ENCODE measurements at regions not wholly inside any gene's neighbourhood (a gene's known extent, or its start where the extent isn't known, plus 50 kb on each side); places are given as distances from the start of the nearest gene placed in this dataset.

DNA sequence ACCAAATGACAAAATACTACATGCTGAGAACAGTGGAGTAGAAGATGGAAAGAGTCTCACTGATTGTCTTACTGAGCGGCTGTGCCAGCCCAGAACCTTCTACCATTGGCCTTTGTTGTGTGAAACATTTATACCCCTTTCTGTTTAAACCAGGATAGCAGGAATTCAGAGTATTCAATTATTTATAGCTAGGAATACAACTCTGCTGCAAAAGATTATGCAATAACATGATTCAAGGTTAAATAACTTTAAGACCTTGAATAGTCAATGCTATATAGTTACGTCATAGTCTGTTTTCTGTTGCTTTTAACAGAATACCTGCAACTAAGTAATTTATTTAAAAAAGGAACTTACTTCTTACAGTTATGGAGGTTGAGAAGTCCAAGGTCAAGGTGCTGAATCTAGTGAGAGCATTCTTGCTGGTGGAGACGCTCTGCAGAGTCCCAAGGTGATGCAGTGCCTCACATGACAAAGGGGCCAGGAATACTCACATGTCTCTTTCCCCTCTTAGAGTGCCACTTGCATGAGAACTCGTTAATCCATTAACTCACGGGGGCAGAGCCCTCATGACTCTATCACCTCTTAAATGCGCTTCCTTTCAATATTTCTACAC, 371.8 kb downstream of the MDFIC start (continued):
- TF ChIP-seq ZNF274 (IDR thresholded peaks at IDR 0.05; ENCODE audit: borderline replicate concordance, extremely low read depth, low read length) (no peak), SP1 (IDR thresholded peaks at IDR 0.05; ENCODE audit: low read depth, low read length) (no peak)
